IPS DF 6.9 (cell line): ENCODE measurements at regions not wholly inside any gene's neighbourhood (a gene's known extent, or its start where the extent isn't known, plus 50 kb on each side); places are given as distances from the start of the nearest gene placed in this dataset.

ENCODE experiments used
- DNase-seq: peaks from one replicate; pipeline ENCODE4 v3.0.0-alpha.2; 2013; ENCODE audit warnings: low read depth, low spot score
- H3K27ac ChIP-seq: one replicate; pipeline ENCODE4 v1.5.1; 2013; ENCODE audit warnings: low read length, control low read depth
- H3K27me3 ChIP-seq: 2 replicates; pipeline ENCODE4 v1.6.1; 2013; ENCODE audit warnings: mild to moderate bottlenecking, low read length; ENCODE audit not compliant: control insufficient read depth, insufficient read depth
- H3K36me3 ChIP-seq: 2 replicates; pipeline ENCODE4 v1.6.1; 2013; ENCODE audit warnings: low read length; ENCODE audit not compliant: control insufficient read depth, insufficient read depth
- H3K4me1 ChIP-seq: 2 replicates; pipeline ENCODE4 v1.6.1; 2013; ENCODE audit warnings: low read length; ENCODE audit not compliant: control insufficient read depth, insufficient read depth
- H3K4me3 ChIP-seq: 2 replicates; pipeline ENCODE4 v1.5.1; 2013; ENCODE audit warnings: mild to moderate bottlenecking, low read length
- H3K9me3 ChIP-seq: 2 replicates; pipeline ENCODE4 v1.6.1; 2013; ENCODE audit warnings: low read length, inconsistent platforms; ENCODE audit not compliant: control insufficient read depth, insufficient read depth
- WGBS: extraction: QIAGEN DNeasy Blood & Tissue Kit; methylation state at CpG from one replicate; pipeline ENCODE4 v1.1.7; 2013; ENCODE audit warnings: mixed read lengths, missing lambda C conversion rate; ENCODE audit not compliant: insufficient read length, insufficient coverage; 5-methylcytosine and 5-hydroxymethylcytosine counted together

- H3K9me3 ChIP-seq = no peaks in the 10 kb centered on the region
- DNase-seq = no peak
- WGBS = no CpG with 5 or more reads among the region's 2 CpGs
- no peaks in the 10 kb centered on the region for H3K4me1 ChIP-seq
- H3K27me3 ChIP-seq = no peaks in the 10 kb centered on the region
- no peak overlapping the region for H3K4me3 ChIP-seq
- no peaks in the 10 kb centered on the region for H3K36me3 ChIP-seq
- H3K27ac ChIP-seq = no peak overlapping the region
Observed at GRCh38 chr4:175271010-175271630, 353.0 kb downstream of the ADAM29 start.

GRCh38 chr4:175273995-175274753 lies 356.0 kb downstream of the ADAM29 start:
- WGBS = no CpG with 5 or more reads among the region's 4 CpGs

GRCh38 chr4:175277816-175278215 lies 359.7 kb downstream of the ADAM29 start:
- no peak overlapping the region for H3K4me3 ChIP-seq
- no peaks in the 10 kb centered on the region; the same call in 1 of the 2 replicates for H3K4me1 ChIP-seq
- DNase-seq = no peak
- H3K36me3 ChIP-seq = no peaks in the 10 kb centered on the region
- H3K9me3 ChIP-seq = no peaks in the 10 kb centered on the region
- no peaks in the 10 kb centered on the region for H3K27me3 ChIP-seq
- WGBS = no CpG with 5 or more reads among the region's 7 CpGs
- no peak overlapping the region for H3K27ac ChIP-seq

More at GRCh38 chr4:175273995-175274753, 356.0 kb downstream of the ADAM29 start:
- Histone ChIP-seq H3K27ac (no peak overlapping the region), H3K27me3 (no peaks in the 10 kb centered on the region), H3K4me1 (no peaks in the 10 kb centered on the region; the same call in 1 of the 2 replicates), H3K36me3 (no peaks in the 10 kb centered on the region), H3K9me3 (no peaks in the 10 kb centered on the region), H3K4me3 (no peak overlapping the region)
- DNase-seq = no peak

- H3K27me3 ChIP-seq = no peaks in the 10 kb centered on the region
- H3K4me3 ChIP-seq = no peak overlapping the region
- H3K36me3 ChIP-seq = no peaks in the 10 kb centered on the region
- DNase-seq = no peak
- no peaks in the 10 kb centered on the region for H3K9me3 ChIP-seq
- H3K4me1 ChIP-seq = no peaks in the 10 kb centered on the region; the same call in 1 of the 2 replicates
- WGBS = no CpG with 5 or more reads among the region's 2 CpGs
- no peak overlapping the region for H3K27ac ChIP-seq
Observed at GRCh38 chr4:175280153-175280552, 362.0 kb downstream of the ADAM29 start.

DNA sequence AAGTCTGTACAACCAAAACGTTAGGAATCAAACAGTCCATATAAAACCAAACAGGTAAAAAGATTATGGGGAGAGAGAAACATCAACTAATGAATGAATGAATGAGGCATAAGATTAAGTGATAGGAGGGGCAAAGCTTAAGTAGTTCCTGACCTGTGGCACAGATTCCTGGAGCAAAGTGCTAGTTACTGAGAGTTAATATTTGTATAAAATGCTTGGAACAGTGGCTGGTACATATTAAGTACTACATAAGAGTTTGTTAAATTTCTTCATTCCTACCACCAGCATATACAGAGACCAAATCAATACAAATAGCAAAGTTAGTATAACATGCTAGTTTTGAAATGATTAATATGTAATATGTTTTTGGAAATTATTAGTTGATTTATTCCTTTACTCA lies 363.7 kb downstream of the ADAM29 start:
- Histone ChIP-seq H3K9me3 (no peaks in the 10 kb centered on the region), H3K4me3 (no peak overlapping the region), H3K36me3 (no peaks in the 10 kb centered on the region), H3K27ac (no peak overlapping the region), H3K4me1 (no peaks in the 10 kb centered on the region; the same call in 1 of the 2 replicates), H3K27me3 (no peaks in the 10 kb centered on the region)
- WGBS = no CpG with 5 or more reads among the region's 1 CpG
- no peak for DNase-seq

DNA sequence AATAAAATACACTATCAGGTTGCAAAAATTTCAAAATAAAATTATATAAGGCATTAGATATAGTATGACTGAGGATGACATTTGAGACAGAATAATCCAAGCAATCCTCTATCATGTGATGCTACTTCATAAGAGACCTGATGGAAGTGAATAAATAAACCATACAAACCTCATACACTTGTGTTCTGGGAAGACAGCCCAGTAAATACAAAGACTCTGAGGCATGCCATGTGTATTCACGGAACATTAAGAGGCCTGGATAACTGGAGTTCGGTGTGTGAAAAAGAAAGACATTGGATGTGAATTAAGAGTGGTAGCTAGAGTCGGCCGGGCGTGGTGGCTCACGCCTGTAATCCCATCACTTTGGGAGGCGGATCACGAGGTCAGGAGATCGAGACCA lies 364.2 kb downstream of the ADAM29 start:
- Histone ChIP-seq H3K9me3 (no peaks in the 10 kb centered on the region), H3K27ac (no peak overlapping the region), H3K36me3 (no peaks in the 10 kb centered on the region), H3K27me3 (no peaks in the 10 kb centered on the region), H3K4me3 (no peak overlapping the region), H3K4me1 (no peaks in the 10 kb centered on the region; the same call in 1 of the 2 replicates)
- WGBS = no CpG with 5 or more reads among the region's 9 CpGs
- DNase-seq = no peak

GRCh38 chr4:175290401-175290800 lies 372.2 kb downstream of the ADAM29 start:
- Histone ChIP-seq H3K36me3 (no peaks in the 10 kb centered on the region), H3K9me3 (no peaks in the 10 kb centered on the region), H3K4me1 (no peaks in the 10 kb centered on the region), H3K27me3 (no peaks in the 10 kb centered on the region), H3K4me3 (no peak overlapping the region), H3K27ac (no peak overlapping the region)
- no peak for DNase-seq
- no CpG with 5 or more reads among the region's 3 CpGs for WGBS

DNA sequence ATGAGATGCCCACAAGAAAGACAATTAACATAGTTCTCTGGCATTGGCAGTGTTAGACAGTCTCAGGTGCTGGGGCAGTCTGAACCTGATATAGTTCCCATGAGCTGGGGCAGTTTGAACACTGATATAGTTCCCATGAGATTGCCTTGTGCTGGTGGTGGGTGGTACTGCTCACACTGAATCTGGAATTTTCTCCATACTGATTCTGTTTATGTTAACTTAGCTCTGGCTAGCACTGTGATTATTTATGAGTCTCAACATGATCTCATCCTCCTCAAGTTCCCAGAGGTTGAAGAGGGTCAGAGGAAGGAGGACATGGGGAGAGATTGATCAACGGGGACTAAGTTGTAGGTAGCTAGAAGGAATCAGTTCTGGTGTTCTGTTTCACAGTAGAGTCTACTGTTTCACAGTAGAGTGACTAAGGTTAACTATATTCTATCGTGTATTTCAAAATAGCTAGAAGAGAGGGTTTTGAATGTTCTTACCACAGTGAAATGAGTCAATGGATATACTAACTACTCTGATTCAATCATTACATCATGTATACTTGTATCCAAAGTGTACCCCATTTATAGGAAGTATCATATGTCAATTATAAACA lies 379.9 kb downstream of the ADAM29 start:
- Histone ChIP-seq H3K4me3 (no peak overlapping the region), H3K27me3 (no peaks in the 10 kb centered on the region), H3K27ac (no peak overlapping the region), H3K9me3 (no peaks in the 10 kb centered on the region), H3K4me1 (no peaks in the 10 kb centered on the region), H3K36me3 (no peaks in the 10 kb centered on the region)
- no peak for DNase-seq
- WGBS = no CpG with 5 or more reads among the region's 2 CpGs

DNA sequence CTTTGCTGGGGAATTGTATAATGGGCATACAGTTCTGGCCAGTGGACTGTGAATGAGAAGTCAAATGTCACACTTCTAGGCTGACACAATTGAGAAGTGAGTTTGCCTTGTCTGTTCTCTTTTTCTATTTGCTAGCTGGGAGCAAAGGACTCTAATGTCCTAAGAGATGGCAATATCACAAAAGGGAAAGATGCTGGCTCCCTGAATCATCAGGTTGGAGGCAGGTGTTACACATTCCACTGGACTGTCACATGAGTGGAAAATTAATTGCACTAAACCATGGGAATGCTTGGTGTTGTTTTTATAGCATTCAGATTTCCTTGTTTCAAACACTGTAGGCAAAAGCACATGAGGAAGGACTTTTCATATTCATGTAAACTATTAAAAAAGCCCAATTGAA lies 388.3 kb downstream of the ADAM29 start:
- H3K4me3 ChIP-seq = no peak overlapping the region
- H3K27me3 ChIP-seq = no peaks in the 10 kb centered on the region
- H3K27ac ChIP-seq = no peak overlapping the region
- DNase-seq = no peak
- H3K9me3 ChIP-seq = no peaks in the 10 kb centered on the region
- no peaks in the 10 kb centered on the region for H3K4me1 ChIP-seq
- H3K36me3 ChIP-seq = no peaks in the 10 kb centered on the region

GRCh38 chr4:175307326-175307725 lies 389.2 kb downstream of the ADAM29 start:
- WGBS = no CpG with 5 or more reads among the region's 1 CpG
- Histone ChIP-seq H3K36me3 (no peaks in the 10 kb centered on the region), H3K4me3 (no peak overlapping the region), H3K27me3 (no peaks in the 10 kb centered on the region), H3K4me1 (no peaks in the 10 kb centered on the region), H3K27ac (no peak overlapping the region), H3K9me3 (no peaks in the 10 kb centered on the region)
- no peak for DNase-seq
